ENCODE measurements at regions not wholly inside any gene's neighbourhood (a gene's known extent, or its start where the extent isn't known, plus 50 kb on each side); places are given as distances from the start of the nearest gene placed in this dataset.

DNA sequence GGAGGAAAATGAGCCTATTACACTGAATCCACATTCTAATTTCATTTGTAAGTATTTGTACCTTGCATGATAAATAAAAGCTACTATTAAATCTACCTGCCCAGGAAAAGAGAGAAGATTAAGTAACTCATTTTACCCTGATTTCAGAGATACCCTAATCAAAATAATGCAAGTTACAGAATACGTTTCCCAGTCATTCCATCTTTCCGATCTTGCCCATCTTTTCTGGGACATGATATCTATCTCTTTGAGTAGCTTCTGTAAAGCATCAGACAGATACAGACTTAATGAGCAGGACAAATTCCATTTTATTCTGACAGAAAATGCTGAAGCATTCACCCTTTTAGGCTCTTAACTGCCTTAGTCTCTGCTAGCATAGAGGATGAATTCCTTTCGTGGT, 56.6 kb downstream of the SPRY2 start:
- no peak for DNase-seq

DNA sequence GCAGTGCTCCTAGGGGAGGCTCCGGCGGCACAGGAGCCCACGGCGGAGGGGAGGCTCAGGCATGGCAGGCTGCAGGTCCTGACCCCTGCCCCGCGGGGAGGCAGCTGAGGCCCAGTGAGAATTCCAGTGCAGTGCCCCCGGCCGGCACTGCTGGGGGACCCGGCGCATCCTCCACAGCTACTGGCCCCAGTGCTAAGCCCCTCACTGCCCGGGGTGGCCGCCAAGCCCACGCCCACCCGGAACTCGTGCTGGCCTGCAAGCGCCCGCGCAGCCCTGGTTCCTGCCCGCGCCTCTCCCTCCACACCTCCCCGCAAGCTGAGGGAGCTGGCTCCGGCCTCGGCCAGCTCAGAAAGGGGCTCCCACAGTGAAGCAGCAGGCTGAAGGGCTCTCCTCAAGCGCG, 62.2 kb downstream of the SPRY2 start:
- DNase-seq: no peak

DNA sequence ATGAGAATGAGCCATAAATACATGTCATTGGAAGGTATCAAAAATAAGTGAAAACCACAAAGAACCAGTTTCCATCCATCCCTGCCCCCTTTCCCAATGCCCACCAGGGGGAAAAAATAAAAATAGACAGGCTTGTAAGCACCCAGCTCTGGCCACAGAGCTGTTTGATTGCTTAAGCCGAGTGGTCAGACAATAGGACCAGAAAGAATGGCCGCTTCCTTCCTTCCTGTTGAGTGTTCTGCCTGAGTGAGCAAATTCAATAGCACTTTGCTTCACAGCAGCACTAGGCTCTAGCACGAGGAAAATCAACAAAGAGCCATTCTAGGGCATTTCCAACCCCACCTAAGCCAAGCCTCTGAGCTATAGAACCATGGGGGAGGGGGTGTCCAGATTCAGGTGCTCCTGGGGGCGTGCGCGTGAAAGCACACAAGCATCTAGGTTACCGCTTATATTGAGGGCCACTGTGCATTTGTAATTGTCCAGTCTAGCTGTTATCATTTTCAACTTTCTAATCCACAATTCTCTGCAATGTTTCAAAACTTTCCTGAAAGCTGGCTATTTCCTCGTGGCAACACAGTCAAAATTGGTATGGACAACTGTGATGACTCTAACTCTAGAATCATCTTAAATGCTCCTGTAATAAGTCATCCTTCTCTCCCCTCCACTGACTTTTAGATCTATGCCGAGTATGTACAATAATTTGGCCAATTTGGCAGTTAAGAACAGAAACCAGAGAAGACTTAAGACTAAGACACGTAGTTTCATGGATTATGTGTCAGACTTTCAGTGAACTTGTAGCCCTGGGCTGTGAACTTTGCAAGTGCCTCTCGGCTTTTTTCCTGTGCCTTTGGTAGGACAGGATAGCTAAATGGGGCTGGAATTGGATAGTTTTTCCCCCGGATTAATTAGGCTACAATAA, 64.3 kb downstream of the SPRY2 start:
- no peak for DNase-seq

DNA sequence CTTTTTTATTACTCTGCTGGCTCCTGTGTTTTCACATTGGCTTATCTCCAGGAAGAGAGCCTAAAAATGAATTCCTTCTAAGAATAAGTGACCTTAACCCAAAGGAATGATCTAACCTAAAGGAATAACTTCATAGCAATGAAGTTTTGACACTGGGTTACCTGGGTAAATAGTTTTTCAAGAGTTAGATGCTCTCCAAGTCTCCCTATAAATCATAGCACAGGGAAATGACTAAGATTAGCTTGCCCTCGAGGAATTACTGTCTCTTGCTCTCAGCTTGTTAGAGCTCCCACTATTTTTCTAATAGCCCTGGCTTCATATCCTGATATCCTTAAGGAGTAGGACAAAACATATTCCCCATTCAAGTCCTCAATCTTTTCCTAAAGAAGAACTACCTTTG, 66.3 kb downstream of the SPRY2 start:
- no peak for DNase-seq

DNA sequence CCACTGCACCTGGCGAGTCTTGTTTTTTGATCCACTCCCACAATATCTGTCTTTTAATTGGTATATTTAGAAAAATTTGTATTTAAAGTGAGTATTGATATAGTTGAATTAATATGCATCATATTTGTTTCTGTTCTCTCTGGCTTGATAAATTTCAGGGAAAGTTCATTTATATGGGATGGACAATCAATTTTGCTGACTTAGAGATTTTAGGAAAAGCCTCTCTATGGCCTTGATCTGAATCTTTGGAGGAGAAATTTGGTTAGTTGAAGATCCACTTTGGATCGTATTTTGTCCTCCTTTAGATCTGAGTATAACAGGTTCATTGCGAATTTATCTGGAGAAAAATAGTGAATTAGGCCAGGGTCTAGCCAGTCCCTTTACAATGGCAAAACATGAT, 67.2 kb downstream of the SPRY2 start:
- no peak for DNase-seq

DNA sequence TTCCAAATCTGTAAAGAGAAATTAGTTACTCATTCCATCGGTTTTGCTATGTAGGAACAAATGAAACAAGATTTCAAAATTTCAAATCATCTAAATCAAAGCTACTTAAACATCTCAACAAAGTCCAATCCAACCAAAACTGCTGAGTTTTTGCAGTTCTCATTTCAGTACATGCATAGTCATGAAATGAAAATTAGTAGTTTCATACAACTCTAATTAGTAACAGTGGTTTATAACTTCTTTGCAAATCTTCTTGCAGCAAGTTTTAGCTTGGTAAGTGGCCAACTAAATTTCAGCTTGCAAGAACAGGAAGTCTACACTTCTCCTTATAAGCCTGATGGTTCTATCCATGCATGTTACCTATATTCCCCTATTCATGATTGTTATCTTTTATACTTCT, 75.6 kb downstream of the SPRY2 start:
- no peak for DNase-seq

DNA sequence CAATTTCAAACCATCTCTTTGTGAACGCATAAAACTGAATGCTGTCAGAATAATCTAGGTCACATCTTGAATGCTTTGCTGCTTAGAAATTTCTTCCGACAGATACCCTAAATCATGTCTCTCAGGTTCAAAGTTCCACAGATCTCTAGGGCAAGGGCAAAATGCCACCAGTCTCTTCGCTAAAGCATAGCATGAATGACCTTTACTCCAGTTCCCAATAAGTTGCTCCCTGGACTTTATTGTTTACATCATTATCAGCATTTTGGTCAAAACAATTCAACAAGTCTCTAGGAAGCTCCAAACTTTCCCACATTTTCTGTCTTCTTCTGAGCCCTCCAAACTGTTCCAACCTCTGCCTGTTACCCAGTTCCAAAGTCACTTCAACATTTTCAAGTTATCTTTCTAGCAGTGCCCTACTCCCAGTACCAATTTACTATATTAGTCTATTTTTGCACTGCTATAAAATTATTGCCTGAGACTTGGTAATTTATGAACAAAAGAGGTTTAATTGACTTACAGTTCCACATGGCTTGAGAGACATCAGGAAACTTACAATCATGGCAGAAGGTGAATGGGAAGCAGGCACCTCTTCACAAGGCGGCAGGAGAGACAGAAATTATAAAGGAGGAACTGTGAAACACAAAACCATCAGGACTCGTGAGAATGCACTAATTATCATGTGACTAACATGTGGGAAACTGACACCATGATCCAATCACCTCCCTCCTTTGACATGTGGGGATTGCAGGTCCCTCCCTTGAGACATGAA, 77.0 kb downstream of the SPRY2 start:
- DNase-seq: no peak

DNA sequence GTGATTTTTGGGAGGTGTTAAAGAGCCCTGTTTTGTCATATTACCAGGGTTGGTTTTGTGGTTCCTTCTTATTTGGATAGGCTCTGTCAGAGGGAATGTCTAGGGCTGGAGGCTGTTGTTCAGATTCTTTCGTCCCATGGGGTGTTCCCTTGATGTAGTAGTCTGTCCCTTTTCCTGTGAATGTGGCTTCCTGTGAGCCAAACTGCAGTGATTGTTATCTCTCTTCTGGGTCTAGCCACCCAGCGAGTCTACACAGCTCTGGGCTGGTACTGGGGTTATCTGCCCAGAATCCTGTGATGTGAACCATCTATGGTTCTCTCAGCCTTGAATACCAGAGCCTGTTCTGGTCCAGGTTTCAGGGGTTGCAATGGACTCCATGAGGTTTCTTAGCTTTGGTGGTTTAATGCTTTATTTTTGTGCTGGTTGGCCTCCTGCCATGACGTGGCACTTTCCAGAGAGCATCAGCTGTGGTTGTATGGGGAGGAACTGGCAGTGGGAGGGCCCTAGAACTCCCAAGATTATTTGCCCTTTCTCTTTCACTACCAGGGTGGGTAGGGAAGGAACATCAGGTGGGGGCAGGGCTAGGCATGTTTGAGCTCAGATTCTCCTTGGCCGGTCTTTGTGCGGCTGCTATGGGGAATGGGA, 78.8 kb downstream of the SPRY2 start:
- DNase-seq: no peak

DNA sequence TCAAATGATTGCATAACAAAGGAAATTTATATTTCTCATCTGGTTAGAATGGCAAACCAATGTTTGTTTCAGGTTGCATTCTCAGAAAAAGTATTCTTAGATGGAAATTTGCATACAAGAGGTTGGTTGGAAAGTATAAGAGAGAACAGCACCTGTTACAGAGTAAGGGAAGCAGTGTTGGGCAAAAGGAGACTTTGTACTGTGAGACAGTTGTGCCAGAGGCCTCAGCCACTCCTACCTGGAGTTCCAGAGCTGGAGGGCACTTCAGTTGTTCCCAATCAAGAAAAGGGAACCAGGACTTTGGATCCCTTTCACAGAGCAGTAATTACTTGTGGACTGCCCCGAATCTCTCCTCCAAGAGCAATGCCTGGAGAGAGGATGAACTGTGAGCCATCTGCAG, 81.8 kb downstream of the SPRY2 start:
- no peak for DNase-seq

DNA sequence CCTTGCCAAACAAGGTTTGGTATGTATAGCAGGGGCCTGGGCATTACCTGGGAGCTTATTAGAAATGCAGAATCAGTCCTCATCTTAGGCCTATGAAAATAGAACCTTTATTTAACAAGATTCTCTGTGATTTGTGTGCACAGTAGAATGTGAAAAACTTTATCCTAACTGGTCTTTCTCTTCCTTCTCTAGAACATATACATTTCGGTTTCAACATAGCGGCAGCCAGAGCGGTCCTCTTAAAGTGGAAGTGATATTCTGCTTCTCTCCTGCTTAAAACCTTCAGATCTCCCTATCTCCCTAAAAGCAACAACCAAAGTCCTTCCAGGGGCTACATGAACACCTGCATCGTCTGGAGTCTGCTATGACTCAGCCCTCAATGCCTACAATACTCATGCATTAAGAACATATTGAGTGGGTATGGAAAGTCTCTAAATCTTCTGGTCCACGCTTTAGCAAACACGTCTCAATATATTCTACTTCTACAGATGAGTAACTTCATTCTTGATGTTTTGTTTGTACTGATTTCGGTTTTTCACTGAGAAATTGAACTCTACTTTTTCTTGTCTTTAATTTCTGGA, 84.5 kb downstream of the SPRY2 start:
- DNase-seq: no peak

DNA sequence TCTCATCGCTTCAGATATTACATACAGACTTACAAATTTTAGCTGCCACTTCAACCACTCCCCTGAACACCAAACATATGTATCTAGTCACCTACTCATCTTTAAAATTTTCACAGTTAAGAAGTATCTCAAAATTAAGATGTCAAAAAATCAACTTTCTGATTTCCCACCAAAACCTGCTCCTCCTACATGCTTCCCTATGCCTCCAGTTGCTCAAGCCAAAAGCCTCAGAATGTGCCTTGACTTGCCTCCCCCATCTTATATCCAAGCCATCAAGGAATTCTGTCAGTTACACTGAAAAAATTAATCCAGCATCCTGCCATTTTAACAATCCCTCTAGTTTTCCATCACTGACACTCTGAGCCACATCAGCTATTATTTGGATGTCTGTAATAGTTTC, 85.0 kb downstream of the SPRY2 start:
- DNase-seq: no peak

DNA sequence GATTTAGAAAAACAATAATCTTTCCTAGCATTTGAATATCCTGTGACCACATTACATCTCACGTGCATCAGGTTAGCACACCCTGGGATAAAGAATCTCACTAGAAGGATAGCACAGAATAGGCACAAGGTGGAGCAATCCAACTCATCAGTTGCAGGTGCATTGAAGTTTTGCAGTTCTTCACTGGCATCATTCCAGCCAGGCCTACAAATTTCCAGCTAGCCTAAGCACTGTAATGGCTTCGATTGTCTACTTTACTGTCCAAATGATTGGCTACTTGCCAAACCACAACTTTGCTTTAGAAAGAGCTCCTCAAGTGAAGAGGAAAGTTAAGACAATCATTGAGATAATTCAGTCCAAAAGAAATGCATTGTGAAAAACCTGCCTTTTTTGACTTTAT, 89.5 kb downstream of the SPRY2 start:
- DNase-seq: no peak

DNA sequence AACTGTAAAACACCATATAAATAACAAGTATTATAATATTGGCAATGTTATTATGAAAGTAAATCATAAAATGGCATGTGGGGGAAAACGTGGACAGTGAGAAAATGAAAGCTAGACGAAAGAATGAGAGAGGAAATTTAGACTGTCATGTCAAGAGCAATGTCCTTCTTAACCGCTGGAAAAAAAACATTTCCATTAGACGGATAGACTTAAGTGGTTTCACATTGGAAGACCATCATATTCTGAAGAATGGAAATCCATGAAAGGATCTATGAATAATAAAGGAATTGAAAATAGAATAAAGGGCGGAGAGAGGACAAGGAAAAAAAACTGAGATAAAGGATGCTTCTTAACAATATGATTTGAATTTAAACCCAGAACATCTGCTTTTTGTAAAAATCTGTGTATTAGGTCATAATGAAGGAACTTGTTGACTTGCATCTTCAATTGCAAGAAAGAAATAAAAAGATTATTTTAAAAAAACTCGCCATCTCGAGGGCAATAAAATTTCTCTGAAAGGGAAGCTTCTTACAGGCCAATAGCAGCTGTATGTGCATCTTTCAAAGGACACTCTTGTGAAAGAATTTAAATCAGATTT, 90.6 kb downstream of the SPRY2 start:
- no peak for DNase-seq

DNA sequence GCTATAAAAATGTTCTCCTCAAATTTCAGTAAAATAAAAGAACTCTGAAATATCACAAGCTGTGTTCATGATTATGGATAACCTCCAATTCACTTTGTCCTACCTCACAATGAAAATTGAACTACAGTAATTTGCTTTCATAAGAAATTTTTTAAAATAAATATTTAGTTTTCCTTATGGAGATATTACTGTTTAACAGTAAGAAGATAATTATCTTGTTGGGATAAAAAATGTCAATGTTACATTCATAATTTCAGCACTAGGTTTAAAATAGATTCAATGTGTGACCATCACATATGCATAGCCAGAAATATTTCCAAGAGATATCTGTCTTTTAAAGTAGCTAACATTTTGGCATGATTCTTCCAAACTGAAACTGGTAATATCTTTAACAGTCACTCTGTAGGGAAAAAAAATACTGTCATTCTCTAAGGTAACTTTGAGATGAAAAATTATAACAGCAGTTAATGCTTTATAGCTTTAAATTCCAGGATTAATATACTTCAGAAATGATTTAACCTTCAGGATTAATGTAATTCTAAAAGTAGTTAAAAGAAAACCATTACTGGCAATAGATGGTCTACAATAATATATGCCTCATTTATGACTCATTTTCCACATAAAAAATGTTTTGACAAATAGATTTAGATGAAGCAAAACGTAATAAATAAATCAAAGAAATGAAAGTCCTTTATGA, 91.3 kb downstream of the SPRY2 start:
- no peak for DNase-seq

DNA sequence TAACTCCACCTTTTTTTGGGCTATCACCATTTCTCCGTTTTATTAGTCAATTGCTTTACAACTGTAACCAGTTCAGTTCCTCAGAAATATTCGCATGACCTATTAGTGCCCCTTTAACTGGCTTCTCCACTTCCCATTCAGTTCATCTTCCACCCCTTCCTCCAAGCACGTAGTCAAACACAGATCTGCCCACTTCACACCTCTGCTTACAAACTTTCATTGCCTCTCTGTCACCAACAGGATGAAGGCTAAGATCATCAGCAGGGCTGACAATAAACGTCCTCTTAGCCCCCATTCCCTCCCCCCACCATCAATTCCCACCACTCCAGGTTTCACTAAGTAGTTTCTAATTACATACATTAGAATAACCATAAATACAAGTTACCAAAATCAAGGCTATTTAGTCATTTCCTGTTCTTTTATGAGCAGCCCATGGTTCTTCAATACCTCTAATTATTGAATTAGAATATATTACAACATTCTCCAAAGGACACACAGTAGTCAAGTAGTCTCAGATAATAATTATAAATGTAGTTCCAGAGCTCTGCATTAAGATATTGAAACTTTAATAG, 95.7 kb downstream of the SPRY2 start:
- no peak for DNase-seq

DNA sequence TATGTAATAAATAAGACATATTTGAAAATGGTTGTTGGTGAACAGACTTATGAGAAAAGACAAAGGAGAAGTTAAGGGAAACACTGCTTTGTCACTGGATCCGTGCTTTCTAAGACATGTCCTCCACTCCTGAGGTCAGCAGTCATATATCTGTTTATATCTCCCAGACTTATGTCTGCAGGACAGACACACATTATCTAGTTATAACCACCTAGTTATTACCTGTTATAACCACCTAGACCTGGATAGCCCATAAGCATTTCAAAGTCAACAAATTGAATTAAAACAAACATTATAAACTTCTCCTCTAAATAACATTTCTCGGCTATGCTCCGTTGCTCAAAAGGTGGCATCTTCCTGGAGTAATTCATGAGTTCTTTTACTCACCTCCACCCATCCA, 96.4 kb downstream of the SPRY2 start:
- no peak for DNase-seq

DNA sequence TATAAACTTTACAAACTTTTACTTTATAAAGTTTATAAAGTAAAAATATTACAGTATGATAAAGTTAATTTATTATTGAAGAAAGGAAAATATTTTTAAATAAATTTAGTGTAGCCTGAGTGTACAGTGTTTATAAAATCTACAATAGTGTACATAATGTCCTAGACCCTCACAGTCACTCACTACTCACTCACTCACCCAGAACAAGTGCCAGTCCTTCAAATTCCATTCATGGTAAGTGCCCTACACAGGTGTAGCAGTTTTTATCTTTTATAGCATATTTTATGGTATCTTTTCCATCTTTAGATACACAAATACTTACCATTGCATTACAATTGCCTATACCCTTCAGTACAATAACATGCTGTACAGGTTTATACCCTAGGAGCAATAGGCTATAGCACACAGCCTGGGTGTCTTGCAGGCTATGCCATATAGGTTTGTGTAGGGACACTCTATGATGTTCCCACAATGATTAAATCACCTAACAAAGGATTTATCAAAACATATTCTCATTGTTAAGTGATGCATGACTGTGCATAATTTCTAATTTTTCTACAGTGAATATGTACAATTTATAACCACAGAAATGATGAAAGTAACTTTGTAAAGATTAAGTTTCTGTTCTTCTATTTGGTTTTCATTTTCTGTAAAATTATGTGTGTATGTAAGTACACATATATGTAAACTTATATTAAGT, 98.0 kb downstream of the SPRY2 start:
- no peak for DNase-seq

DNA sequence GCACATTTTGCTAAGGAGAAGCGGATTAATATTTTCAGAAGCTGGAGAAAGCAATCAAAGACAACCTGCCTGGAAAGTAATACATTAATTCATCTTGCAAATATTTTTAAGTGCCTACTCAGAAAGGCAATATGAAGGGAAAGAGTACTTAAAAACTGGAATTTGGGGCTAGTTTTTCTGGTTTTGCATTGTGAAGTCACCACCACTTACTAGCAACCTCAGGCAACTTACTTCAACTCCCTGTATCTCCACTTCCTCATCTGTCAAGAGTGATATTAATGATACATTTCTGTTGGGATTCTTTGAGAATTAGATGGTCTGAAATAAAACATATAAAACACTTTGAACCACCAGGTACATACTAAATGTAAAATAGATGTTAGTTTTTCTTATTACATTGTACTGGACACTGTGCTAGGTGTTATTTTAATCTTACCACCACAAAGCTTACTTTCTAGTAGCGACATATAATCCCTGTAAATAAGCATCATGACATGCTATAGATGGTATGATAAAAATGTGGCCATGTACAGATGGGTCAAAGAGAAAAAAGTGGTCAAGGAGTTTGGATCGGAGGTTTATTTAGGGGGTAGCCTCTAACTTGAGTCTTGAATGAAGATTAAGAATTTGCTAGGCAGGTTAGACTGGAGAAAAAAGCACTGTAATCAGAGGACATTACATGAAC, 101.2 kb downstream of the SPRY2 start:
- no peak for DNase-seq

DNA sequence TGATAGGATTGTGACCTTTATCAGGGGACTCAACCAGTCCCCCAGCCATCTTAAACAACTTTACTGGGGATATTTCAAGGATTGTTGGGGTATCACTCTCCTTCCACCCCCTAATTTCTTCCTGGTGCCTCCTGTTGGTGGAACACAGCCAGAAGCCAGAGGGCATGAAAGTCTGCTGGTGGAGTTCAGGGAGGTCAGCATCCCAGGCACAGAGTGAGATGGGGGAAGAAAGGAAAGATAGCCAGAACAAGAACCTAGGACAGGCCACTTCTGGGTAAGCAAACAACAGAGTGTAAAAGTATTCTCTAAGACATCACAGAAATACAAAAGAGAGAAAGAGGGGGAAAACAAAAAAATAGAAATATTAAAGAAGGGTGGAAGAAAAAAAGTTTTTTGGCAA, 101.8 kb downstream of the SPRY2 start:
- no peak for DNase-seq

DNA sequence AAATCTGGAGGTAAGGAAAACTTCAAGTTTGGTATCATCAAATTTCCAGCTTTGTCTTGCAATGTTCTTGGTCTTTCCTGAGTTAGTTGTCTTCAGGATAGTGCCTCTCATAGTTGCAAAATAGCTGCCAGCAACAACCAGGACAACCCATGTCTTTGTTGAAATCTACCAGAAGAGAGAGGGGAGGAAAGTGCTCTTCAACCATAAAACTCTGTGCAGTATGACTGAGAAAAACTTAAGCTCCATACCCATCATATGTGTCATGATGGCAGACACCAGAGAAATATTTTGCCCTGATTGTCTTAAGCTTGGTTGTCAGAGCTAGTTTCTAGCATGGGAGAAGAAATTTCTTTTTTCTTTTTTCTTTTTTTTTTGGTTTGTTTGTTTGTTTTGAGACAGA, 103.3 kb downstream of the SPRY2 start:
- no peak for DNase-seq

DNA sequence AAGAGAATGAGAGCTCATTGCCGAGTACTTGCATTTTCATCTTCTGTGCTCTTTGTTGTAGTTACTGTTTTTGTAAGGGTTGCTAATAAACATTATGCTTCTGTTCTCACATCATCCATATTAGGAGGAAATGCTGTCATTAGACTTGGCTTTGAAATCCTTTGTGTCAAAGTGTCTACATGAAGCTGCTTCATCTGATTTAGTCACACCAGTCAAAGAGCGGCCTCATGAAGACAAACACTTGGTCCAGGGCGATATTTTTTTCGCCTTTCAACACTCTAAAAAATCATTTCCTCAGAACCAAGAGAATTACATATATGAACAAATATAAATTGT, 105.0 kb downstream of the SPRY2 start:
- DNase-seq: no peak
